Osteocyte (in vitro differentiated cells): ENCODE measurements at regions not wholly inside any gene's neighbourhood (a gene's known extent, or its start where the extent isn't known, plus 50 kb on each side); places are given as distances from the start of the nearest gene placed in this dataset.
A peak's percentile ranks its signal among the peaks of the same experiment; 100 is the strongest.

ENCODE experiments used
- DNase-seq: peaks from one replicate; pipeline ENCODE4 v3.0.0; 2021; ENCODE audit warnings: mixed read lengths; ENCODE audit not compliant: unreplicated experiment; ENCODE audit errors: extremely low spot score
- H3K27ac Mint-ChIP-seq: one replicate; pipeline ENCODE4 v1.8.0; 2021; ENCODE audit warnings: mild to moderate bottlenecking, mixed read lengths; ENCODE audit not compliant: unreplicated experiment
- H3K27me3 Mint-ChIP-seq: one replicate; pipeline ENCODE4 v1.8.0; 2021; ENCODE audit warnings: mixed read lengths; ENCODE audit not compliant: unreplicated experiment
- H3K36me3 Mint-ChIP-seq: one replicate; pipeline ENCODE4 v1.8.0; 2021; ENCODE audit warnings: mixed read lengths; ENCODE audit not compliant: unreplicated experiment
- H3K4me1 Mint-ChIP-seq: one replicate; pipeline ENCODE4 v1.8.0; 2021; ENCODE audit warnings: mixed read lengths; ENCODE audit not compliant: unreplicated experiment
- H3K4me3 Mint-ChIP-seq: one replicate; pipeline ENCODE4 v1.8.0; 2021; ENCODE audit warnings: mild to moderate bottlenecking, moderate library complexity, mixed read lengths; ENCODE audit not compliant: unreplicated experiment
- H3K9me3 Mint-ChIP-seq: one replicate; pipeline ENCODE4 v1.8.0; 2021; ENCODE audit warnings: mixed read lengths; ENCODE audit not compliant: unreplicated experiment
- CTCF ChIP-seq: fragments of 200-600 bp; sonication (generic); IDR thresholded peaks from 2 replicates; pipeline ENCODE4 v1.5.0; 2021; ENCODE audit warnings: antibody characterized with exemption, mild to moderate bottlenecking, moderate library complexity

- no peak overlapping the region for H3K27ac Mint-ChIP-seq
These were observed 631.5 kb upstream of the TLE4 start for GRCh38 chr9:78940121-78940855.

GRCh38 chr9:78954286-78954685, 617.5 kb upstream of the TLE4 start:
- Mint-ChIP-seq H3K4me3 (no peak overlapping the region), H3K27me3 (no peaks in the 10 kb centered on the region), H3K36me3 (peaks cover 2% of the 10 kb centered on the region), H3K27ac (peak overlapping the region; percentile 43), H3K4me1 (peaks cover 17% of the 10 kb centered on the region), H3K9me3 (peaks cover 19% of the 10 kb centered on the region)
- no peak for TF ChIP-seq CTCF
- no peak for DNase-seq

More at GRCh38 chr9:78940121-78940855, 631.5 kb upstream of the TLE4 start:
- no peak for DNase-seq
- Mint-ChIP-seq H3K36me3 (no peaks in the 10 kb centered on the region), H3K27me3 (no peaks in the 10 kb centered on the region), H3K9me3 (peaks cover 8% of the 10 kb centered on the region), H3K4me3 (no peak overlapping the region), H3K4me1 (peaks cover 9% of the 10 kb centered on the region)
- no peak for TF ChIP-seq CTCF

DNA sequence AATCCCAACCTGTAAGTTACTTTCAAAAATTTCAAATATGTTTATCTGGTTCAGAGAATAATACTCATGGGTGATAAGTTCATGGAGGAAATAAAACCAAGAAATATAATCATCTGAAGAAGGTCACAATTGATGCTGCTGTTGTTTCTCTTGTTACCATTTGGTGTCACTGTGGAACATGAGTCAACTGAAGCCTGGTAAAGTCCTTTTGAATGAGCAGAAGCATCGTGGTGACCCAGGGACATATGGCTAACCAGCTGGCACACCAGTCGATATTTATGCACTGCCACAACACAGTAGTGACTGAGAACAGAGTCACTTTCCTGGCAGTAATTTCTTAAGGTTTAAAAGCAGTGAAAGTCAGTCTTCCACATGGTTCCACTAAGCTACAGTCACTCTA, 612.9 kb upstream of the TLE4 start:
- TF ChIP-seq CTCF = no peak
- Mint-ChIP-seq H3K36me3 (no peaks in the 10 kb centered on the region), H3K9me3 (peaks cover 12% of the 10 kb centered on the region), H3K27me3 (no peaks in the 10 kb centered on the region), H3K4me3 (no peak overlapping the region), H3K4me1 (peaks cover 10% of the 10 kb centered on the region), H3K27ac (no peak overlapping the region)
- no peak for DNase-seq

- TF ChIP-seq CTCF = no peak
- peaks cover 9% of the 10 kb centered on the region for H3K9me3 Mint-ChIP-seq
- no peak for DNase-seq
- no peaks in the 10 kb centered on the region for H3K4me1 Mint-ChIP-seq
- no peak overlapping the region for H3K27ac Mint-ChIP-seq
- no peaks in the 10 kb centered on the region for H3K36me3 Mint-ChIP-seq
- no peak overlapping the region for H3K4me3 Mint-ChIP-seq
- no peaks in the 10 kb centered on the region for H3K27me3 Mint-ChIP-seq
These were observed 609.6 kb upstream of the TLE4 start for GRCh38 chr9:78962156-78962555.

GRCh38 chr9:78963911-78964310, 607.9 kb upstream of the TLE4 start:
- Mint-ChIP-seq H3K27me3 (no peaks in the 10 kb centered on the region), H3K27ac (no peak overlapping the region), H3K36me3 (no peaks in the 10 kb centered on the region), H3K4me3 (no peak overlapping the region), H3K4me1 (no peaks in the 10 kb centered on the region), H3K9me3 (peaks cover 8% of the 10 kb centered on the region)
- no peak for DNase-seq
- no peak for TF ChIP-seq CTCF
